Keratinocyte (primary cell): ENCODE measurements at regions not wholly inside any gene's neighbourhood (a gene's known extent, or its start where the extent isn't known, plus 50 kb on each side); places are given as distances from the start of the nearest gene placed in this dataset.
A peak's percentile ranks its signal among the peaks of the same experiment; 100 is the strongest.

ENCODE experiments used
- DNase-seq: peaks from one replicate; pipeline ENCODE4 v3.0.0-alpha.2; 2011; ENCODE audit warnings: low read depth, missing footprints, low spot score
- FAIRE-seq: peaks from 2 replicates; lab custom pipeline; 2011; peaks lifted over from hg19 to GRCh38; lab: Jason Lieb, UNC
- H2AFZ ChIP-seq: 2 replicates; pipeline ENCODE4 v1.6.0; 2012; ENCODE audit warnings: low read length, control low read depth, inconsistent platforms; ENCODE audit not compliant: control insufficient read depth
- H3K27ac ChIP-seq: 2 replicates; pipeline ENCODE4 v1.5.1; 2011; ENCODE audit warnings: low read length; ENCODE audit not compliant: control insufficient read depth, insufficient read depth
- H3K27me3 ChIP-seq: 3 replicates; pipeline ENCODE4 v1.6.0; 2011; ENCODE audit warnings: low read length; ENCODE audit not compliant: control insufficient read depth, insufficient read depth; ENCODE audit errors: extremely low read depth
- H3K36me3 ChIP-seq, 2 experiments: 2 replicates in 1 of 2; 3 replicates in 1 of 2; pipeline ENCODE4 v1.5.1; 2011; ENCODE audit warnings: low read length in 2 of 2, mild to moderate bottlenecking in 1 of 2; ENCODE audit not compliant: control insufficient read depth in 2 of 2, insufficient read depth in 2 of 2; ENCODE audit errors: extremely low read depth in 1 of 2
- H3K4me1 ChIP-seq: 3 replicates; pipeline ENCODE4 v1.5.1; 2011; ENCODE audit warnings: low read length; ENCODE audit not compliant: control insufficient read depth, insufficient read depth; ENCODE audit errors: extremely low read depth
- H3K4me2 ChIP-seq: 3 replicates; pipeline ENCODE4 v1.6.0; 2011; ENCODE audit warnings: low read depth, low read length; ENCODE audit not compliant: control insufficient read depth, insufficient read depth; ENCODE audit errors: extremely low read depth
- H3K4me3 ChIP-seq, 3 experiments: fragments of 200-600 bp in 1 of 3; sonication (generic) in 1 of 3; 2 replicates in 2 of 3; 3 replicates in 1 of 3; pipeline ENCODE4 v1.5.1; 2011 to 2016; ENCODE audit warnings: low read length in 3 of 3, mild to moderate bottlenecking in 3 of 3, control low read depth in 2 of 3, inconsistent platforms in 1 of 3, low read depth in 1 of 3, mixed read lengths in 1 of 3, mixed run types in 1 of 3, moderate library complexity in 1 of 3; ENCODE audit not compliant: control insufficient read depth in 2 of 3, insufficient read depth in 2 of 3; ENCODE audit errors: extremely low read depth in 1 of 3
- H3K79me2 ChIP-seq: 2 replicates; pipeline ENCODE4 v1.6.0; 2012; ENCODE audit warnings: low read length; ENCODE audit not compliant: control insufficient read depth, insufficient read depth
- H3K9ac ChIP-seq: 3 replicates; pipeline ENCODE4 v1.6.0; 2011; ENCODE audit warnings: low read length; ENCODE audit not compliant: control insufficient read depth, insufficient read depth; ENCODE audit errors: extremely low read depth
- H3K9me1 ChIP-seq: 3 replicates; pipeline ENCODE4 v1.6.0; 2011; ENCODE audit warnings: low read length; ENCODE audit not compliant: control insufficient read depth, insufficient read depth; ENCODE audit errors: extremely low read depth
- H3K9me3 ChIP-seq: 2 replicates; pipeline ENCODE4 v1.5.1; 2012; ENCODE audit warnings: low read depth, low read length; ENCODE audit not compliant: control insufficient read depth
- H4K20me1 ChIP-seq: 3 replicates; pipeline ENCODE4 v1.6.0; 2011; ENCODE audit warnings: low read length; ENCODE audit not compliant: control insufficient read depth, insufficient read depth; ENCODE audit errors: extremely low read depth
- CTCF ChIP-seq, 3 experiments: IDR thresholded peaks in 1 of 3; conservative IDR thresholded peaks in 1 of 3; optimal IDR thresholded peaks in 1 of 3; 2 replicates in 2 of 3; 3 replicates in 1 of 3; pipeline versions ENCODE3 to v1.5.1; 2011; ENCODE audit warnings: low read length in 3 of 3, mild to moderate bottlenecking in 3 of 3, moderate library complexity in 2 of 3, control low read depth in 1 of 3, inconsistent platforms in 1 of 3; ENCODE audit not compliant: insufficient read depth in 2 of 3; ENCODE audit errors: extremely low read depth in 1 of 3
- EZH2 ChIP-seq: IDR thresholded peaks from one replicate; pipeline ENCODE4 v1.6.1; 2012; ENCODE audit warnings: inconsistent platforms, mild to moderate bottlenecking, low read length, moderate library complexity
- dilution Hi-C: fragments of 300-500 bp; cut with MboI; formaldehyde crosslinking; loops from one replicate; pipeline ENCODE4 v1.7.0; 2020; ENCODE audit warnings: low sequenced_read_pairs; ENCODE audit not compliant: extremely low pct_ligation_motif_present

DNA sequence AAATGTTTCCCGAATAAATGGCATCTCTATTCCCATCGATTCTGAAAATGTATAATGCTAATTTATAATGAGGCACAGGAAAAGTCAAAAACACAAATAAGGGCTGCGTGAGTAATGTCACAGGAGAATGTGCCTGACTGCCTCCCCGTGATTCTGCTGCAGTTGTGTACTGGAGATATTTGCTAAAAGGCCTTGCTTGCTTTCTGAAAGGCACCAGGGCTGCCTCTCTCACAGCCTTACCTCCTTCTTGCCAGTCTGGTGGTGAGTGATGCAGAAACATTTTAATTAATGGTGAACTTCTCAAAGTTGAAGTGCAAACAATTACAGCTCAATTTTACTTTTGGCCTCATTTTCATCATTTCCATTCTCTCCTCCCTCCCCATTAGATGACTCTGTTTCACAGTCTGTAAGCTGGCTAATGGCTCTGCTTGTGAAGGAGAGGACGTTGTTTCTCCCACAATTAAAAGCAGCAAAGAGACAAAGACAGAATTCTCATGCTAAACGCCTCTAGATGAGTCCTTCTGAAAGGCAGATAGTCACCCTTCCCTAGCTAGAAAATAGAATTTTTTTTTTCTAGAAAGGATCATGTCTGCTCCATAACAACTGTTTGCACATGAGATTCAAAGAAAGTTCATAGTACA, 377.6 kb downstream of the MDFIC start:
- H3K27me3 ChIP-seq, result no peaks in the 10 kb centered on the region
- TF ChIP-seq CTCF (optimal IDR thresholded peaks at IDR 0.05 in 1 of 3, IDR thresholded peaks at IDR 0.05 in 1 of 3, conservative IDR thresholded peaks at IDR 0.05 in 1 of 3; ENCODE audit: extremely low read depth in 1 of 3, insufficient read depth in 2 of 3, low read length in 3 of 3) (no peak), EZH2 (no peak)
- FAIRE-seq (no peak), DNase-seq (no peak)
- H3K9me1 ChIP-seq, result no peaks in the 10 kb centered on the region
- no peak overlapping the region for H3K9ac ChIP-seq
- H3K4me2 ChIP-seq, result no peak overlapping the region
- dilution Hi-C loops, result no loop called here
- H3K27ac ChIP-seq, result no peak overlapping the region
- no peaks in the 10 kb centered on the region for H3K9me3 ChIP-seq
- H4K20me1 ChIP-seq, result no peaks in the 10 kb centered on the region
- H2AFZ ChIP-seq, result no peak overlapping the region
- no peaks in the 10 kb centered on the region for H3K4me1 ChIP-seq
- H3K36me3 ChIP-seq, result no peaks in the 10 kb centered on the region
- no peak overlapping the region for H3K4me3 ChIP-seq
- H3K79me2 ChIP-seq, result no peaks in the 10 kb centered on the region

GRCh38 chr7:115297656-115298055, 375.8 kb downstream of the MDFIC start:
- no peaks in the 10 kb centered on the region for H3K36me3 ChIP-seq
- peak; percentile 94 for FAIRE-seq
- H3K4me2 ChIP-seq, result no peak overlapping the region

More at GRCh38 chr7:115297656-115298055, 375.8 kb downstream of the MDFIC start:
- TF ChIP-seq EZH2 (no peak), CTCF (optimal IDR thresholded peaks at IDR 0.05 in 1 of 3, IDR thresholded peaks at IDR 0.05 in 1 of 3, conservative IDR thresholded peaks at IDR 0.05 in 1 of 3; ENCODE audit: extremely low read depth in 1 of 3, insufficient read depth in 2 of 3, low read length in 3 of 3) (no peak)
- Histone ChIP-seq H3K4me1 (no peaks in the 10 kb centered on the region), H3K4me3 (no peak overlapping the region), H3K27me3 (no peaks in the 10 kb centered on the region), H3K9me1 (no peaks in the 10 kb centered on the region), H3K9ac (no peak overlapping the region), H3K27ac (no peak overlapping the region), H4K20me1 (no peaks in the 10 kb centered on the region), H3K79me2 (no peaks in the 10 kb centered on the region), H3K9me3 (no peaks in the 10 kb centered on the region), H2AFZ (no peak overlapping the region)
- dilution Hi-C loops, result no loop called here
- DNase-seq, result peak; percentile 40
